NCI-H1694 treated with DMSO at 0.1 percent for 48 hours (cell line): ENCODE measurements at regions not wholly inside any gene's neighbourhood (a gene's known extent, or its start where the extent isn't known, plus 50 kb on each side); places are given as distances from the start of the nearest gene placed in this dataset.

Experiments
- DNase-seq: peaks from one replicate; lab custom pipeline; 2025; lab: John Stamatoyannopoulos, UW

GRCh38 chr10:44198096-44198779, 186.7 kb downstream of the CXCL12 start:
- DNase-seq: no peak

DNA sequence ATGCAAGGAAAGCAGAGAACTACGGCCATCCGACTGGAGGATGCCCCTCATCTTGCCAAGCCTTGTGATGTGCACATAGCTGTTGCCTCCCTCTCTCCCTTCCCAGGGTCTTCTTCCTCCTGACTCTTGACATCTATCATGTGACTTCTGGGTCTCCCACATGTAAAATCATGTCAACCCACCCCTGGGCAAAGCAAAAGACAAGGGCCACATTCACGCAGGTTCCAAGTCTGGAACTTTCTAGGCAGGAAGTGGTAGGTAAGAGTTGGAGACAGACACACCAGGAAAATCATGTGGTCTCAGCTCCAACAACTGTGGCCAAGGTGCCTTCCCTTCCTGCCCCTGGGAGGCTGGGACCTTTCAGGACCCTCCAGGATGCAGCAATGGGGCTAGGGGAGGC, 187.3 kb downstream of the CXCL12 start:
- no peak for DNase-seq

DNA sequence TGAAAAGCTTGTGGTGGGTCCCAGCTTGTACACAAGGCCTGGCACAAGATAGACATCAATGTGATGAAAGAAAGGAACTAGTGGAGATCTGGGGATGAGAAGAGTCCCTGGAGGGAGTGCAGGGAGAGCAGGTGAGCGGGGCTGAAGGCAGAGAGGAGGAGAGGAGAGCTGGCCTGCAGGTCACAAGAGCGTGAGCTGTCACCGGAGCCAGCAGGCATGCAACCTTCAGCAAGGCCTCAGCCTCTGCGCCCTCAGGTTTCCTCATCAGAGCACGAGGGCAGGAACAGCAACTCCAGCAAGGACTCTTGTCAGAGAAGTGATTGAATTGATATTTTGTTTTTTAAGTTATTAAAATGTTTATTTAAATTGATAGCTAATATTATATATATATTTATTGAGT, 188.6 kb downstream of the CXCL12 start:
- DNase-seq: no peak

GRCh38 chr10:44196008-44196320, 188.9 kb downstream of the CXCL12 start:
- DNase-seq: no peak

- DNase-seq: no peak
Observed at GRCh38 chr10:44195112-44196007, 189.5 kb downstream of the CXCL12 start.

GRCh38 chr10:44194435-44194834, 190.5 kb downstream of the CXCL12 start:
- DNase-seq: no peak

DNA sequence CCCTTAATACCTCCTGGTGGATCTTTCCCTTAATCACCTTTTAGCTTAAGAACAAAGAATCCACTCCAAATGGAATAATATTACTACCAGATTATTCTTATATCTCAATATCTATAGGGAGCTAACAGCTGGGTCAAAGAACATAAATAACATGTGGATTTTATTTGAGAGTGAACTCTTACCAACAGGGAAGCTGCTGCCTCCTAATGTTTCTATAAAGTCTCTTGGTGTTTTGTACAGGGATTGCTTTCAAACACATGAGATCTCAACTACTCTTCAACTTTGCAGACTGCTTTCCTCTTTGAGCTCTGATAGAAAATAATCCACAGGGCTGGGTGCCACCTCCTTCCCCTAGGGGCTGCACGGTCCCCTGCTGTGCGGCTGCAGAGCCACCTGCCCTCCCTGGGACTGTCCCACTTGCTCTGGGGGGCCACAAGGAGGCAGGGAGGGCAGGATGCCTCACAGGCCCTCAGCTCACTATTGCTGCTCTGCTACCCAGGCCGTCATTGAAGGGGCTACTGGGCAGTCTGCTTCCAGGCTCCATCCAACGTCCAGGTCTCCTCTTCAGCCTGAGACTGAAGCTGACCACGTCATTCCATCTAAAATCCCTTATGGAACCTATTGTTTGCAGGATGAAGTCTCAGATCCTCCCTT, 191.2 kb downstream of the CXCL12 start:
- DNase-seq: no peak

- no peak for DNase-seq
Observed at GRCh38 chr10:44193166-44193565, 191.7 kb downstream of the CXCL12 start.

GRCh38 chr10:44192435-44192834, 192.5 kb downstream of the CXCL12 start:
- DNase-seq: no peak

GRCh38 chr10:44190541-44190940, 194.4 kb downstream of the CXCL12 start:
- DNase-seq: no peak

DNA sequence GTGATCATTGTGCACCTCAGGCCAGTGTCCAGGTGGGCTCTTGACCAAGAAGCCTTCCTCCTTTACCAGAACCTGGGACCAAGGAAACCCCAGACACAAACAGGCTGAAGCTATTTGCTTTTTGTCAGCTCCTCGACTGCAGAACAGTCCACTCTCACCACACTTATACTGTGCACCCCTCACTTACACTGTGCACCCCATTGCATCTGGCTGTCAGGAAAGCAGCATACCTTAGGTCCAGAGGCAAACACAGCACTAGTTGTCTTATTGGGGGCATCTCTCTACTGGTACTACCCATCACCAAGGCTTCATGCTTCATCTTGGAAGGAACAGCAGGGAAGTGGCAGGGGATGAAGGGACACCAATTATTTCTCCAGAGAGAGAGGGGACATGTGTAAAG, 198.1 kb downstream of the CXCL12 start:
- DNase-seq: no peak

DNA sequence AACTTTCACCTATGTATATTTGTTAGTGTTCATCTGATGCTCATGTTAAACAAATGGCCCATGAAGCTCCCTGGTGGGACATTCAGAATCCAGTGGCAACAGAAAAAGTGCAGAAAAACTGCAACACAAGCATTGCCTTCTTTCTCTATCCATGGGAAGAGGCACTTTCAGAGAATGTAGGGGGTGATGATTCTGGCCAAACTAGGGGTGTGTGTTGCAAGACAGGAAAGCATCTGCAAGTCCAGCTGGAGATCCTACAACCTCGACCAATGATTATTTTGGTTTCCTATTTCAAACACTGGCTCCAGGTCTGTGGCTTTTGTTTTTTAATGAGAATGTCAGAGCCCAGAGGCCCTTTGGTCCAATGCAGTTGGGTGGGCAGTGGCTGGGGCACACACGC, 198.7 kb downstream of the CXCL12 start:
- DNase-seq: no peak

DNA sequence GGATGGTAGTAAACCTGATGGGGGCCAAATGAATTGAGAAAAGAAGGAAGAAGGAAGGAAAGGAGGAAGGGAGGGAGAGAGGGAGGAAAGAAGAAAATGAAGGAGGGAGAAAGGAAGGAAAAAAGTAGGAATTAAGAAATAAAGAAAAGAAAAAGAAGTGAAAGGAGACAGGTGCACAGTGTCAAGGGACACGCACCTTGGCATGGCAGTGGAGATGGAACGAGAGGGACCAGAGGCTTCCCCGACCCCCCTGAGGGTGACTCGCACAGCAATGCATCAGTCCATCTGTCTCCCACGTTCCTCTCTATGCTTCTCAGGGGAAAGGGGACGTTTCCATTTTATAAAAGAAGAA, 199.6 kb downstream of the CXCL12 start:
- DNase-seq: no peak

- DNase-seq: no peak
Observed at GRCh38 chr10:44184633-44185314, 200.1 kb downstream of the CXCL12 start.

- no peak for DNase-seq
Observed at GRCh38 chr10:44183667-44184632, 200.9 kb downstream of the CXCL12 start.

- DNase-seq: no peak
Observed at GRCh38 chr10:44182909-44183308, 202.0 kb downstream of the CXCL12 start.

DNA sequence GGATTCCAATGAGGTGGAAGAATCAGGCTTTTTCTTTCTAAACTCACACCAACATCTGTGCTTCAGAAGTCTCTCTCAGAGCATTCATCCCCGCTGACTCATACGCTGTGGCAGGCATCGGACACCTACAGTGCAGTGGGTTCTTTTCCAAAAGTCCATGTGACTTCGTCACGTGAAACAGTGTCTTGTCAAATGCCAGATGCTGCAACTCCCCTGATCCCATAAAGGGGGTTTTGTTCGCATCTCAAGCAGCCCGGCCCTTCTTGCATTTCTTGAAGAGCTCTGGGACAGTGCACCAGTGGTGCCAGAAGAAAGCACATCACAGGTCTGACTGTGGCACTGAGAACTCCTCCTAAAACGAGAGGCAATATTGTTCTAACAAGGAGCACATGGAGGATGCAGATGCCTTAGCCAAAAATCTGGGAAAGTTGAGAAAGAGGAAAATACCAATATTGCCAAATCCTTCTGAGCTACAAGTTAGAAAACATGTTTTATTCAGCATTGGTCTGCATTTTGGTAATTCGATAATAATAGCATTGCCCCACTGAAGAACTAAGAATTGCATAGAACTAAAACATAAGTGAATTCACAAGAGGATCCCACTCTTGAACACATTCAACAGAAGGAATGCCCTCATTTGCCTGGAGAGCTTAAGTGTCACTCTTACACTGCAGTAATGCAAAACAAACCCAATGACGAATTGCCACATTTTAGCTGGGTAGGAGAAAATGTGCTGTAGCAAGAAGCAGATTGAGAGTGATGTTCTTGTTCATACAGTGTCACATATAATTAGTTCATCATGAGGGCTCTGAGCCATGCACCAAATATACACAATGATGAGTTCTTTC, 204.4 kb downstream of the CXCL12 start:
- no peak for DNase-seq

- DNase-seq: no peak
Observed at GRCh38 chr10:44178856-44179255, 206.0 kb downstream of the CXCL12 start.

DNA sequence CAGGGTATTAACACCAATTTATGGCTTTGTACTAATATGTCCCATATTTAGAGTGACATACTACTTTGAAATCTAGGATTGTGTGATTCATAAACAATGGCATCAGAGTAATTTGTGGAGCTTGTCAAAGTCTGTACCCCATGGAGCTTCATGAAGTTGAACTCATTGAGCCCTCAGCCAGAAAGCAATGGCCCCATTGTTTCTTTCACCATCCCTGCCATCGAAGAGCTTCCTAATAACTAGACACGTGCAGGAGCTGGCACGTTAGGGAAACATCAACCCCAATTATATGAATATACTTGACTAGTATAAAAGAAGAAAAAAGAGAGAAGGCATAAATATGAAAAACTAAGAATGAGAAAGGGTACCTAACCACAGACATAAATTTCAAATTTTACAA, 206.6 kb downstream of the CXCL12 start:
- no peak for DNase-seq

DNA sequence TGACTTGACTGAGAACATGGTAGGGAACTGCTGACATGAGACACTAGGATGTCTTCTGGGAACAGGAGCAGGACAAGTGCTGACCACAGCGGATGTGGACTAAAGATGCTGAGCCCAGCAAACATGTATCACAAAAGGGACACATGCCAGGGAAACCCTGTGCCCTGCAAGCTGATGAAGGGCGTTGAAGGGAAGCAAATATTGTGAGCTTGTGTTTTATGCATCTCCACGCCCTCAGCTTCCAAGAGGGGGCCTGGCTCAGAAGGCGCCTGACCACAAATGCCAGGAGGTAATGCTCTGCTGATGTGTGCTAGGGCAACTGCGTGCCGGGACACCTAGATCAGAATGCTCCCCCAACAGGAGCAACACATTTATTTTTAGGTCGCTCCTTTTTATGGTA, 207.3 kb downstream of the CXCL12 start:
- no peak for DNase-seq

DNA sequence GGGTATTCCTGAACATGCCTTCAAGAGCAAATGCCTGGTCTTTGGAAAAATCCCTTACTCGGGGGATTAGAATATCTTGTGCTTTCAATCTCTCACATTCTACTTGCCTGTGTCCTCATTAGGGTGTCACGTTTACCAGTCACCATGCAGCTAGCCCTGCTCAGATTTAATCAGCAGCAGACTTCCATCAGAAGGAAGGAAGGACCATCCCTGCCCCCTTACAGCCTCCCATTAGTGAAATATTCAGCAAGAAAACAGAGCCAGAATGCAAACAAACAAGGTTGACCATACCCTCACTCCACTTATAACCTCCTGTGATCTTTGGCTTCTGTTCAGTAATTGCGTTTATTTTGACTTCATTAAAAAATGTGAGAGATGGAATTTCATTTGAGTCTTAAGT, 208.6 kb downstream of the CXCL12 start:
- no peak for DNase-seq
